GM12873 (cell line): ENCODE measurements at regions not wholly inside any gene's neighbourhood (a gene's known extent, or its start where the extent isn't known, plus 50 kb on each side); places are given as distances from the start of the nearest gene placed in this dataset.

Experiments
- TF ChIP-seq, protein P1 (sequence below): IDR thresholded peaks from 2 replicates; pipeline ENCODE4 v1.5.1; 2012; ENCODE audit warnings: low read depth, mild to moderate bottlenecking, moderate library complexity, low read length, control low read depth; ENCODE audit not compliant: insufficient read depth; ENCODE audit errors: missing control alignments

DNA sequence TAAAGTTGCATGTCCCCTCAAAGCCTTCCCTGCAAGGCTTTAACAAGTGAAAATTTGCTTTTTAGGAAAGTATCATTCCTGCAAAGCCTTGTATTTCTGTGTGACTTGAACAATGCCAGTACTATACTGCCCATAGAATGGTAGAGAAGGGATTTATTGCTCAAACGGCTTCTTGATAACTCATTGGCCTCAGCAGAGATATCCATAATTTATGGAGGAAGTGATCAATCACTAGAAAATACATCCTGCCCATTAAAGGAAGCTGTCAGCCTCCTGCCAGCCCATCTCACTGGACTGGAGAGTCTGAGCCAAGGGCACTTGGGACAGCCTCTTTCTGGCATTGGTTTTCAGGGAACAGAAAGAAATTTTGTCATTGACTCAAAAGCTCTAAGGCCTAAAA, 152.6 kb downstream of the XPNPEP1 start:
- TF ChIP-seq, protein P1, sequence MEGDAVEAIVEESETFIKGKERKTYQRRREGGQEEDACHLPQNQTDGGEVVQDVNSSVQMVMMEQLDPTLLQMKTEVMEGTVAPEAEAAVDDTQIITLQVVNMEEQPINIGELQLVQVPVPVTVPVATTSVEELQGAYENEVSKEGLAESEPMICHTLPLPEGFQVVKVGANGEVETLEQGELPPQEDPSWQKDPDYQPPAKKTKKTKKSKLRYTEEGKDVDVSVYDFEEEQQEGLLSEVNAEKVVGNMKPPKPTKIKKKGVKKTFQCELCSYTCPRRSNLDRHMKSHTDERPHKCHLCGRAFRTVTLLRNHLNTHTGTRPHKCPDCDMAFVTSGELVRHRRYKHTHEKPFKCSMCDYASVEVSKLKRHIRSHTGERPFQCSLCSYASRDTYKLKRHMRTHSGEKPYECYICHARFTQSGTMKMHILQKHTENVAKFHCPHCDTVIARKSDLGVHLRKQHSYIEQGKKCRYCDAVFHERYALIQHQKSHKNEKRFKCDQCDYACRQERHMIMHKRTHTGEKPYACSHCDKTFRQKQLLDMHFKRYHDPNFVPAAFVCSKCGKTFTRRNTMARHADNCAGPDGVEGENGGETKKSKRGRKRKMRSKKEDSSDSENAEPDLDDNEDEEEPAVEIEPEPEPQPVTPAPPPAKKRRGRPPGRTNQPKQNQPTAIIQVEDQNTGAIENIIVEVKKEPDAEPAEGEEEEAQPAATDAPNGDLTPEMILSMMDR = no peak

DNA sequence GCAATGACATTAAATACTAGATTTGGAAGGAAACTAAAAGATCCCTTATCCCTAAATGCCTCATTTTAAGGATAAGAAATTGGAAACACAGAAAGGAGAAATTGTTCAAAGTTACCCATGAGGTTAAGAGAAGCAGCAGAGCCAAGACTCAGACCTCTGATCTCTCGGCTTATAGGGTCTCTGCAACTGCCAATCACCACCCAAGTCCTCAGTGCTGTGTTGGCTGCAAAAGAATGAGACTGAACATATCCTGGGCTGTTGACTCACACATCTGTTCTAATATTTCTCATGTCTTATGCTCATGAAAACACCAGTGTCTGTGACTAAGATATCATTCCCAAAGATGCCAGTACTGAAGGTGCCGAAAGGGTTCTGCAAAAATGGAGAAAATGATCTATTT, 153.3 kb downstream of the XPNPEP1 start:
- TF ChIP-seq, protein P1 = no peak

DNA sequence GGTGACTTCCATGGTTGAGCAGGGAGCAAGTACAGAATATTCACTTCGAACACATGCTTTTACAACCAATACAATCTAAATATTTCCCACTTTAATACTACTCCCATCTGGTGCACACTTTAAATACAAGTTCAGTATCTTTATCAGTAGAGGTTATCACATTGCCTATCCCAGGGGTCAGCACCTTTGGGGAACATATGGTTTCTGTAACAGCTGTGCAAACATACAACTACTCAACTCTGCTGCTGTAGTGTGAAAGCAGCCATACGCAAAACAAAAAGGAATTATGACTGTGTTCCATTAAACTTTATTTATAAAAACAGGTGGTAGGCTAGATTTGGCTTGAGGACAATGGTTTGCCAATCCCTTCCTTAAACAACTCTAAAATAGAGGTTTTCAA, 157.5 kb downstream of the XPNPEP1 start:
- TF ChIP-seq, protein P1 = no peak

DNA sequence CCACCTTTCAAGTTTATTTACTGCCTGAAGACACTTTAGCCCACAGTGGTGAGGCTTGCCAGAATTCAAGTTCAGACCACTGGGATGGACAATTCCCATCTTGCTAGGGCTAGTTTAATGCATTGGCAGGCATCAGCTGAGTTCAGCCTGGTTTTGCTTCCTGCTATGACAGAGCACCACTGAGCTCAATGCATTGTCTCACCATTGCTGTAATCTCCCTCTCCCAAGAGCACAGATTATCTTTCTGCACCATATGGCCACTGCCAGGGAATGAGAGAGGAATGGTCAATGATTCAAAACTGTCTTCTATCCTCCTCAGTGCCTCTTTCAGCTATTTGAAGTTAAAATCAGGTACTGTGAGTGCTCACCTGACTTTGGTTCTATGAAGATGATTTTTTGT, 160.8 kb downstream of the XPNPEP1 start:
- TF ChIP-seq, protein P1 = no peak

DNA sequence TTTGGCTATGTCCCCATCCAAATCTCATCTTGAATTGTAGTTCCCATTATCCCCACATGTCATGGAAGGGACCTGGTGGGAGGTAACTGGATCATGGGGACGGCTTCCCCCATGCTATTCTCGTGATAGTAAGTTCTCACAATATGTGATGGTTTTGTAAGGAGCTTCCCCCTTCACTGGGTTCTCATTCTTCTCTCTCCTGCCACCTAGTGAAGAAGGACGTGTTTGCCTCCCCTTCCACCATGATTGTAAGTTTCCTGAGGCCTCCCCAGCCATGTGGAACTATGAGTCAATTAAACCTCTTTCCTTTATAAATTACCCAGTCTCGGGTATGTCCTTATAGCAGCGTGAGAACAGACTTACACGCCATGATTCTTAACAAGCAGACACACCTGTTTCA, 165.6 kb downstream of the XPNPEP1 start:
- TF ChIP-seq, protein P1 = peak; percentile 28

DNA sequence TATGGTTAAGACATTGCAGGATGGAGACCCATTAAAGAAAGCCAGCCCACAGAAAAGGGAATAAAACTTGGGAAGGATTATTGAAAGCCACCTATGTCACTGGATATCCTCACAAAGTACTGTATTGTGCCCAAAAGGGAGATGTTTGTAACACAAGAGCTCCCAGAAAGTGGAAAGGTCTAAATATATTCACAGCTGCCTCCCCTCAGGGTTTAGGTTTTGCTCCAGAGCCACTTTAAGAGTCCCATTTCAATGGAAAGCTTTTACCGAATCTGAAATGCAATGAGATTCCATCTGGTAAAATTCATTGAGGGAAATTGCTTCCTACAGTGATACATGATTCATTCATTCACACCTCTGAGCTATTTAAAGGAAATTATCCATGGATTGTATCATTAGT, 176.4 kb downstream of the XPNPEP1 start:
- TF ChIP-seq, protein P1 = no peak

DNA sequence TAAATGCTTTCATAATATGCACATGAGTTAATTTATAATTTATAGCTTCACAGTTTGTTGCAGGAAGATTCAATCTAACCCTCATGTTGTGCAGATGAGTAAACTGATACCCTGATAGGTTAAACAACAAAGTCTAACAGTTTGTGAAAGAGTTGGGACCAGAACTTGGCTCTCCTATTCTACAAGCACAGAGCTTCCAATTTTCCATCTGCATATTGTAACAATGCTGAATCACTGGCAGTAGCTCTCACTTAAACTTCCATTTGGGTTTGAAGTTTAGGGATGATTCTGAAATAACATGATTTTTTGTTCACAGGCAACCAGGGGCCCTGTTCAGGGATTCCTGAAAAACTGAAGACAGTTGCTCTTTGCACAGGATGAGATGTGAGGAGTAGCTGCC, 179.3 kb downstream of the XPNPEP1 start:
- TF ChIP-seq, protein P1 = no peak
